Calu3 (cell line): ENCODE measurements at regions not wholly inside any gene's neighbourhood (a gene's known extent, or its start where the extent isn't known, plus 50 kb on each side); places are given as distances from the start of the nearest gene placed in this dataset.

Experiments used
- BruUV-seq: library from RNA; stranded (reverse); fragments of 400-500 nt; replicated peaks from 2 replicates; lab custom pipeline; 2021; lab: Mats Ljungman, UMichigan
- CTCF ChIA-PET: fragments of 300-600 bp; sonication (Branson Sonifier 250); formaldehyde crosslinking; loops from one replicate; lab custom pipeline; 2022; ENCODE audit warnings: antibody characterized with exemption; lab: Charles Lee
- DNase-seq: peaks from one replicate; pipeline ENCODE4 v3.0.0; 2022
- H3K27ac Mint-ChIP-seq: one replicate; pipeline ENCODE4 v1.8.0; 2022; ENCODE audit warnings: mixed read lengths; ENCODE audit not compliant: unreplicated experiment
- H3K27me3 Mint-ChIP-seq: one replicate; pipeline ENCODE4 v1.8.0; 2022; ENCODE audit warnings: mixed read lengths; ENCODE audit not compliant: unreplicated experiment
- H3K36me3 Mint-ChIP-seq: one replicate; pipeline ENCODE4 v1.8.0; 2022; ENCODE audit warnings: mild to moderate bottlenecking, moderate library complexity, mixed read lengths; ENCODE audit not compliant: insufficient read depth, unreplicated experiment
- H3K4me1 Mint-ChIP-seq: one replicate; pipeline ENCODE4 v1.8.0; 2022; ENCODE audit warnings: mild to moderate bottlenecking, low read depth, mixed read lengths; ENCODE audit not compliant: unreplicated experiment
- H3K4me3 Mint-ChIP-seq: one replicate; pipeline ENCODE4 v1.8.0; 2022; ENCODE audit warnings: mild to moderate bottlenecking, low read depth, moderate library complexity, mixed read lengths; ENCODE audit not compliant: unreplicated experiment
- H3K9me3 Mint-ChIP-seq: one replicate; pipeline ENCODE4 v1.8.0; 2022; ENCODE audit warnings: low read depth, mixed read lengths; ENCODE audit not compliant: unreplicated experiment
- CTCF ChIP-seq: fragments of 200-600 bp; IDR thresholded peaks from one replicate; pipeline ENCODE4 v1.8.0; 2022; ENCODE audit warnings: antibody characterized with exemption; ENCODE audit not compliant: unreplicated experiment
- intact Hi-C: fragments of 100-400 bp; cut with micrococcal nuclease; formaldehyde crosslinking; loops from one replicate; pipeline ENCODE4 v1.10.0; 2022; ENCODE audit not compliant: unreplicated experiment

- no TSS peak for BruUV-seq
- intact Hi-C loops, result no loop called here
- H3K9me3 Mint-ChIP-seq, result peaks cover 4% of the 10 kb centered on the region
- no peaks in the 10 kb centered on the region for H3K36me3 Mint-ChIP-seq
- CTCF ChIA-PET, result no interaction called here
- no peaks in the 10 kb centered on the region for H3K27me3 Mint-ChIP-seq
- H3K27ac Mint-ChIP-seq, result no peak overlapping the region
- H3K4me1 Mint-ChIP-seq, result no peaks in the 10 kb centered on the region
- DNase-seq, result no peak
- H3K4me3 Mint-ChIP-seq, result no peak overlapping the region
- no peak for TF ChIP-seq CTCF
Measured at GRCh38 chr3:106231086-106231485, 362.3 kb upstream of the CBLB start.

GRCh38 chr3:106232956-106233355 is 364.1 kb upstream of the CBLB start:
- Mint-ChIP-seq H3K36me3 (no peaks in the 10 kb centered on the region), H3K4me3 (no peak overlapping the region), H3K9me3 (peaks cover 7% of the 10 kb centered on the region), H3K4me1 (no peaks in the 10 kb centered on the region), H3K27ac (no peak overlapping the region), H3K27me3 (no peaks in the 10 kb centered on the region)
- CTCF ChIA-PET, result no interaction called here
- DNase-seq, result no peak
- BruUV-seq, result no TSS peak
- TF ChIP-seq CTCF, result no peak
- intact Hi-C loops, result no loop called here

- Mint-ChIP-seq H3K4me1 (no peaks in the 10 kb centered on the region), H3K4me3 (no peak overlapping the region), H3K27ac (no peak overlapping the region), H3K27me3 (no peaks in the 10 kb centered on the region), H3K9me3 (peaks cover 7% of the 10 kb centered on the region), H3K36me3 (no peaks in the 10 kb centered on the region)
- no TSS peak for BruUV-seq
- intact Hi-C loops, result no loop called here
- CTCF ChIA-PET, result no interaction called here
- no peak for DNase-seq
- TF ChIP-seq CTCF, result no peak
Measured at GRCh38 chr3:106239195-106239697, 370.4 kb upstream of the CBLB start.

GRCh38 chr3:106241593-106241992 is 372.8 kb upstream of the CBLB start:
- CTCF ChIA-PET, result interaction anchor here (0.6 kb wide), 1 partner anchor 43 kb away, joined by 3 read pairs; no protein-coding TSS in a partner anchor
- no peaks in the 10 kb centered on the region for H3K4me1 Mint-ChIP-seq

More at GRCh38 chr3:106241593-106241992, 372.8 kb upstream of the CBLB start:
- no peak for TF ChIP-seq CTCF
- Mint-ChIP-seq H3K27ac (no peak overlapping the region), H3K9me3 (peaks cover 3% of the 10 kb centered on the region), H3K4me3 (no peak overlapping the region), H3K36me3 (no peaks in the 10 kb centered on the region), H3K27me3 (no peaks in the 10 kb centered on the region)
- intact Hi-C loops, result no loop called here
- DNase-seq, result no peak
- BruUV-seq, result no TSS peak
